Spleen (tissue), 11 donors: ENCODE measurements at regions not wholly inside any gene's neighbourhood (a gene's known extent, or its start where the extent isn't known, plus 50 kb on each side); places are given as distances from the start of the nearest gene placed in this dataset.
A peak's percentile ranks its signal among the peaks of the same experiment; 100 is the strongest.
"Not testable (repeated sequence)": the region's sequence is repeated elsewhere in the genome, so short reads cannot be mapped to it uniquely, and the experiment has no call there.

Experiments used
- DNase-seq: peaks from one replicate; pipeline ENCODE4 v3.0.0-alpha.2; 2020
- H3K27ac ChIP-seq, 8 donors: fragments of 200-600 bp; sonication (generic) in 7 of 8; 1 replicate in 4 of 8; 2 replicates in 4 of 8; pipeline versions ENCODE4 v1.5.0 to v1.8.0; 2016 to 2021; ENCODE audit warnings: inconsistent platforms in 4 of 8, mild to moderate bottlenecking in 4 of 8, moderate library complexity in 1 of 8
- H3K27me3 ChIP-seq, 7 donors: fragments of 200-600 bp; sonication (generic) in 6 of 7; replicated peaks in 1 of 7; 1 replicate in 4 of 7; 2 replicates in 3 of 7; pipeline versions ENCODE4 v1.5.0 to v1.8.0; 2016 to 2021; ENCODE audit warnings: inconsistent platforms in 3 of 7, mild to moderate bottlenecking in 1 of 7
- H3K36me3 ChIP-seq, 6 donors: fragments of 200-600 bp; sonication (generic) in 5 of 6; 1 replicate in 4 of 6; 2 replicates in 2 of 6; pipeline versions ENCODE4 v1.5.0 to v1.8.0; 2016 to 2021; ENCODE audit warnings: inconsistent platforms in 2 of 6
- H3K4me1 ChIP-seq, 6 donors: fragments of 200-600 bp; sonication (generic) in 5 of 6; 1 replicate in 3 of 6; 2 replicates in 3 of 6; pipeline versions ENCODE4 v1.5.0 to v1.8.0; 2016 to 2021; ENCODE audit warnings: inconsistent platforms in 3 of 6
- H3K4me3 ChIP-seq, 8 donors: fragments of 200-600 bp; sonication (generic) in 7 of 8; 1 replicate in 4 of 8; 2 replicates in 4 of 8; pipeline versions ENCODE4 v1.5.0 to v1.8.0; 2016 to 2021; ENCODE audit warnings: inconsistent platforms in 4 of 8, mild to moderate bottlenecking in 4 of 8, moderate library complexity in 2 of 8
- H3K9me3 ChIP-seq, 8 donors: fragments of 200-600 bp; sonication (generic) in 7 of 8; 1 replicate in 4 of 8; 2 replicates in 4 of 8; pipeline versions ENCODE4 v1.5.0 to v1.8.0; 2016 to 2021; ENCODE audit warnings: inconsistent platforms in 4 of 8
- CTCF ChIP-seq, 11 experiments: fragments of 200-600 bp in 7 of 11; fragments of 450-650 bp in 4 of 11; sonication (generic) in 4 of 11; IDR thresholded peaks in 8 of 11; conservative IDR thresholded peaks in 3 of 11; 1 replicate in 7 of 11; 2 replicates in 4 of 11; pipeline versions ENCODE4 v1.4.0 to v1.8.0; 2016 to 2021; ENCODE audit warnings: antibody characterized with exemption in 11 of 11, inconsistent platforms in 4 of 11, mild to moderate bottlenecking in 1 of 11
- POLR2A ChIP-seq, 3 donors: fragments of 450-650 bp; IDR thresholded peaks; one replicate each; pipeline ENCODE4 v1.5.1; 2017; ENCODE audit warnings: antibody characterized with exemption in 3 of 3, mild to moderate bottlenecking in 1 of 3
- POLR2AphosphoS5 ChIP-seq, 3 donors: sonication (generic); formaldehyde crosslinking; IDR thresholded peaks; one replicate each; pipeline ENCODE4 v1.5.1; 2017; ENCODE audit warnings: antibody characterized with exemption in 3 of 3
- whole genome bisulfite sequencing, 5 donors: extraction: QIAGEN DNeasy Blood & Tissue Kit in 3 of 5; methylation state at CpG; one replicate each; pipeline versions ENCODE4 v1.1.5 to v1.1.7; 2013 to 2018; 5-methylcytosine and 5-hydroxymethylcytosine counted together
- intact Hi-C: fragments of 100-400 bp; cut with DNase I; formaldehyde crosslinking; loops from one replicate; pipeline ENCODE4 v1.15.0; 2023; ENCODE audit warnings: low total_unique reads
- donor health status: healthy with polysubstance abuse.
- donor health status: DM: no; HTN: no; CAD: no; lungs with moderate emphysema.
- donor health status: DM: no; HTN: no; CAD: no.
- donor health status: Bipolar disorder and iron deficiency.
- donor health status: healthy.
- donor health status: DM: no; HTN: no; CAD: no.
- donor health status: DM: yes; HTN: yes; CAD: no.

GRCh38 chr14:51365241-51365965, 125.4 kb downstream of the TMX1 start:
- WGBS, 5 donors = 58 to 79% (median 68%) methylated on average over 7 of the region's 7 CpGs
- Histone ChIP-seq H3K4me3 (no peak overlapping the region), H3K36me3 (no peaks in the 10 kb centered on the region), H3K9me3 (no peaks in the 10 kb centered on the region), H3K4me1 (no peaks in the 10 kb centered on the region), H3K27me3 (peaks cover 0 to 6% (median 0%) of the 10 kb centered on the region in 7 donors), H3K27ac (peak overlapping the region in 6 of 8 donors; percentile 8 to 33 (median 24))
- intact Hi-C loops = no loop called here
- DNase-seq = no peak
- TF ChIP-seq POLR2A (IDR thresholded peaks at IDR 0.05) (no peak), CTCF (IDR thresholded peaks at IDR 0.05 in 8 of 11, conservative IDR thresholded peaks at IDR 0.05 in 3 of 11) (no peak), POLR2AphosphoS5 (IDR thresholded peaks at IDR 0.05) (no peak)

- H3K27me3 ChIP-seq, H3K4me3 ChIP-seq, H3K9me3 ChIP-seq, H3K4me1 ChIP-seq, intact Hi-C loops, H3K36me3 ChIP-seq, DNase-seq: not testable (repeated sequence)
- WGBS, 5 donors = 95 to 98% (median 96%) methylated on average over 12 to 14 of the region's 14 CpGs
- peak overlapping the region in 4 of 8 donors; percentile 21 to 33 (median 30) for H3K27ac ChIP-seq
These were observed 126.4 kb downstream of the TMX1 start for GRCh38 chr14:51366460-51366859.

GRCh38 chr14:51366866-51367599, 127.0 kb downstream of the TMX1 start:
- H3K27ac ChIP-seq, H3K4me1 ChIP-seq, DNase-seq, H3K4me3 ChIP-seq, H3K9me3 ChIP-seq, H3K27me3 ChIP-seq, intact Hi-C loops, H3K36me3 ChIP-seq: not testable (repeated sequence)
- WGBS, 5 donors = 43 to 59% (median 56%) methylated on average over 5 to 7 of the region's 7 CpGs

GRCh38 chr14:51367600-51367931, 127.5 kb downstream of the TMX1 start:
- 55 to 72% (median 68%) methylated on average over 1 of the region's 1 CpG for WGBS, 5 donors
- DNase-seq = no peak
- H3K27ac ChIP-seq = no peak overlapping the region
- peaks cover 0 to 6% (median 0%) of the 10 kb centered on the region in 7 donors for H3K27me3 ChIP-seq
- H3K4me3 ChIP-seq = no peak overlapping the region
- TF ChIP-seq POLR2AphosphoS5 (IDR thresholded peaks at IDR 0.05) (no peak), CTCF (IDR thresholded peaks at IDR 0.05 in 8 of 11, conservative IDR thresholded peaks at IDR 0.05 in 3 of 11) (no peak), POLR2A (IDR thresholded peaks at IDR 0.05) (no peak)
- intact Hi-C loops = no loop called here
- no peaks in the 10 kb centered on the region for H3K9me3 ChIP-seq
- H3K4me1 ChIP-seq = no peaks in the 10 kb centered on the region
- H3K36me3 ChIP-seq = no peaks in the 10 kb centered on the region

- Histone ChIP-seq H3K9me3 (no peaks in the 10 kb centered on the region), H3K27me3 (peaks cover 0 to 6% (median 0%) of the 10 kb centered on the region in 7 donors), H3K36me3 (no peaks in the 10 kb centered on the region), H3K27ac (peak overlapping the region in 5 of 8 donors; percentile 8 to 48 (median 38)), H3K4me1 (no peaks in the 10 kb centered on the region), H3K4me3 (no peak overlapping the region)
- 77 to 83% (median 82%) methylated on average over 6 of the region's 6 CpGs for WGBS, 5 donors
- TF ChIP-seq POLR2AphosphoS5 (IDR thresholded peaks at IDR 0.05) = no peak
- DNase-seq = no peak
- intact Hi-C loops = no loop called here
These were observed 128.7 kb downstream of the TMX1 start for GRCh38 chr14:51368721-51369163.
